ENCODE measurements at regions not wholly inside any gene's neighbourhood (a gene's known extent, or its start where the extent isn't known, plus 50 kb on each side); places are given as distances from the start of the nearest gene placed in this dataset.

GRCh38 chr10:9811601-9812000 is 1206.1 kb upstream of the CELF2 start:
- no peak for TF ChIP-seq CTCF (IDR thresholded peaks at IDR 0.05)
- no peak for TF ChIP-seq POLR2A (IDR thresholded peaks at IDR 0.05)

Data from esophagus squamous epithelium (tissue), 4 donors.